ENCODE measurements at regions not wholly inside any gene's neighbourhood (a gene's known extent, or its start where the extent isn't known, plus 50 kb on each side); places are given as distances from the start of the nearest gene placed in this dataset.

GRCh38 chr6:87926687-87927086 lies 121.0 kb upstream of the SPACA1 start:
- TF ChIP-seq CTCF (IDR thresholded peaks at IDR 0.05) (no peak), POLR2A (IDR thresholded peaks at IDR 0.05) (no peak)

All from body of pancreas (tissue), 4 donors.